ENCODE measurements at regions not wholly inside any gene's neighbourhood (a gene's known extent, or its start where the extent isn't known, plus 50 kb on each side); places are given as distances from the start of the nearest gene placed in this dataset.

- peak; percentile 92 for DNase-seq
Measured at GRCh38 chr1:239263801-239264200, 122.6 kb upstream of the CHRM3 start.

GRCh38 chr1:239262538-239262937 is 123.8 kb upstream of the CHRM3 start:
- peak; percentile 67 for DNase-seq

GRCh38 chr1:239261521-239261920 is 124.8 kb upstream of the CHRM3 start:
- no peak for DNase-seq

GRCh38 chr1:239260842-239261241 is 125.5 kb upstream of the CHRM3 start:
- DNase-seq: no peak

- no peak for DNase-seq
Measured at GRCh38 chr1:239255628-239256160, 130.7 kb upstream of the CHRM3 start.

- DNase-seq: no peak
Measured at GRCh38 chr1:239254999-239255398, 131.4 kb upstream of the CHRM3 start.

- DNase-seq: no peak
Measured at GRCh38 chr1:239253032-239253431, 133.3 kb upstream of the CHRM3 start.

GRCh38 chr1:239250353-239251035 is 135.9 kb upstream of the CHRM3 start:
- peak; percentile 79 for DNase-seq

- DNase-seq: no peak
Measured at GRCh38 chr1:239247285-239247684, 139.1 kb upstream of the CHRM3 start.

- no peak for DNase-seq
Measured at GRCh38 chr1:239244084-239244483, 142.3 kb upstream of the CHRM3 start.

GRCh38 chr1:239243006-239243405 is 143.4 kb upstream of the CHRM3 start:
- peak; percentile 31 for DNase-seq

GRCh38 chr1:239242404-239242803 is 144.0 kb upstream of the CHRM3 start:
- no peak for DNase-seq

- no peak for DNase-seq
Measured at GRCh38 chr1:239240736-239241135, 145.6 kb upstream of the CHRM3 start.

GRCh38 chr1:239239529-239239928 is 146.8 kb upstream of the CHRM3 start:
- no peak for DNase-seq

- no peak for DNase-seq
Measured at GRCh38 chr1:239237912-239238311, 148.5 kb upstream of the CHRM3 start.

GRCh38 chr1:239233626-239234025 is 152.7 kb upstream of the CHRM3 start:
- peak; percentile 35 for DNase-seq

- no peak for DNase-seq
Measured at GRCh38 chr1:239232921-239233320, 153.4 kb upstream of the CHRM3 start.

GRCh38 chr1:239228451-239228850 is 157.9 kb upstream of the CHRM3 start:
- DNase-seq: no peak

- DNase-seq: no peak
Measured at GRCh38 chr1:239225396-239225795, 161.0 kb upstream of the CHRM3 start.

- peak; percentile 56 for DNase-seq
Measured at GRCh38 chr1:239224100-239224499, 162.3 kb upstream of the CHRM3 start.

- DNase-seq: no peak
Measured at GRCh38 chr1:239222999-239223398, 163.4 kb upstream of the CHRM3 start.

GRCh38 chr1:239221656-239222055 is 164.7 kb upstream of the CHRM3 start:
- no peak for DNase-seq

GRCh38 chr1:239219679-239220078 is 166.7 kb upstream of the CHRM3 start:
- DNase-seq: no peak

GRCh38 chr1:239218301-239218700 is 168.1 kb upstream of the CHRM3 start:
- DNase-seq: no peak

- DNase-seq: no peak
Measured at GRCh38 chr1:239212811-239213220, 173.6 kb upstream of the CHRM3 start.

Measured in MV-4-11 (cell line).